HL-60 (cell line): ENCODE measurements at regions not wholly inside any gene's neighbourhood (a gene's known extent, or its start where the extent isn't known, plus 50 kb on each side); places are given as distances from the start of the nearest gene placed in this dataset.
"Not testable (repeated sequence)": the region's sequence is repeated elsewhere in the genome, so short reads cannot be mapped to it uniquely, and the experiment has no call there.

Experiments used
- CTCF ChIP-seq: IDR thresholded peaks from one replicate; pipeline ENCODE4 v1.5.1; 2011; ENCODE audit warnings: low read length, control low read depth, inconsistent platforms; ENCODE audit not compliant: insufficient read depth
- GABPA ChIP-seq: IDR thresholded peaks from 2 replicates; pipeline ENCODE4 v1.6.1; 2012; ENCODE audit warnings: low read depth
- POLR2AphosphoS5 ChIP-seq: IDR thresholded peaks from 2 replicates; pipeline ENCODE4 v1.6.1; 2012; ENCODE audit warnings: low read depth
- REST ChIP-seq: IDR thresholded peaks from 2 replicates; pipeline ENCODE4 v1.6.1; 2012; ENCODE audit warnings: low read depth; ENCODE audit not compliant: insufficient replicate concordance
- SPI1 ChIP-seq: IDR thresholded peaks from 2 replicates; pipeline ENCODE4 v1.6.1; 2012; ENCODE audit warnings: low read depth, mild to moderate bottlenecking, borderline replicate concordance

- TF ChIP-seq POLR2AphosphoS5, CTCF, REST, GABPA, SPI1: not testable (repeated sequence)
These were observed 52.9 kb upstream of the CSF1 start for GRCh38 chr1:109857702-109858101.
